IMR-90 (cell line): ENCODE measurements at regions not wholly inside any gene's neighbourhood (a gene's known extent, or its start where the extent isn't known, plus 50 kb on each side); places are given as distances from the start of the nearest gene placed in this dataset.

Experiments used
- ATAC-seq: fragments of 200-7000 bp; cut with Tn5 transposase; 2 replicates; pipeline ENCODE4 v1.9.1; 2020; ENCODE audit warnings: low read depth, mild to moderate bottlenecking, moderate library complexity
- BruUV-seq: library from RNA; stranded (reverse); fragments of 400-500 nt; replicated peaks from 2 replicates; lab custom pipeline; 2021; lab: Mats Ljungman, UMichigan
- CTCF ChIA-PET: fragments of 300-600 bp; formaldehyde crosslinking; extraction: SDS; loops from one replicate; lab custom pipeline; 2021; ENCODE audit warnings: antibody characterized with exemption; lab: Yijun Ruan, JAX
- POLR2A ChIA-PET: fragments of 300-600 bp; sonication (Branson Sonifier 250); formaldehyde crosslinking; loops from one replicate; lab custom pipeline; 2022; ENCODE audit warnings: antibody characterized with exemption; ENCODE audit not compliant: unreplicated experiment; lab: Charles Lee
- DNase-seq: peaks from one replicate; pipeline ENCODE4 v3.0.0; 2013
- H2AFZ ChIP-seq: replicated peaks from 2 replicates; pipeline ENCODE3; 2013; ENCODE audit warnings: low read length, mild to moderate bottlenecking; ENCODE audit not compliant: poor library complexity
- H2AK5ac ChIP-seq: 2 replicates; pipeline ENCODE4 v1.6.1; 2013; ENCODE audit warnings: low read depth, low read length, inconsistent platforms
- H2AK9ac ChIP-seq: replicated peaks from 2 replicates; pipeline ENCODE3; 2013; ENCODE audit warnings: mild to moderate bottlenecking, low read depth, low read length, moderate library complexity; ENCODE audit not compliant: poor library complexity
- H2BK120ac ChIP-seq: 2 replicates; pipeline ENCODE4 v1.6.1; 2013; ENCODE audit warnings: low read depth, low read length, inconsistent platforms
- H2BK15ac ChIP-seq: 3 replicates; pipeline ENCODE4 v1.6.1; 2013; ENCODE audit warnings: low read depth, low read length, inconsistent platforms
- H2BK20ac ChIP-seq: 2 replicates; pipeline ENCODE4 v1.6.1; 2013; ENCODE audit warnings: low read depth, mild to moderate bottlenecking, inconsistent platforms, low read length, moderate library complexity
- H2BK5ac ChIP-seq: 2 replicates; pipeline ENCODE4 v1.6.1; 2013; ENCODE audit warnings: mild to moderate bottlenecking, low read depth, low read length, inconsistent platforms; ENCODE audit not compliant: poor library complexity, severe bottlenecking
- H3K14ac ChIP-seq: replicated peaks from 2 replicates; pipeline ENCODE4 v1.6.1; 2013; ENCODE audit warnings: low read depth, low read length, inconsistent platforms
- H3K18ac ChIP-seq: 2 replicates; pipeline ENCODE4 v1.6.1; 2013; ENCODE audit warnings: low read depth, low read length, control low read depth
- H3K23ac ChIP-seq: 2 replicates; pipeline ENCODE4 v1.6.1; 2013; ENCODE audit warnings: low read depth, low read length, inconsistent platforms
- H3K27ac ChIP-seq: 2 replicates; pipeline ENCODE4 v1.5.1; 2013; ENCODE audit warnings: mild to moderate bottlenecking, control low read depth, low read length; ENCODE audit not compliant: insufficient read depth
- H3K27me3 ChIP-seq: 2 replicates; pipeline ENCODE4 v1.6.1; 2013; ENCODE audit warnings: low read length; ENCODE audit not compliant: control insufficient read depth, insufficient read depth
- H3K36me3 ChIP-seq: 2 replicates; pipeline ENCODE4 v1.6.1; 2013; ENCODE audit warnings: low read length, mixed read lengths; ENCODE audit not compliant: control insufficient read depth, insufficient read depth
- H3K4ac ChIP-seq: 2 replicates; pipeline ENCODE4 v1.6.1; 2013; ENCODE audit warnings: low read depth, low read length, inconsistent platforms
- H3K4me1 ChIP-seq: 2 replicates; pipeline ENCODE4 v1.6.1; 2013; ENCODE audit warnings: low read length, mixed read lengths; ENCODE audit not compliant: control insufficient read depth, insufficient read depth
- H3K4me2 ChIP-seq: 2 replicates; pipeline ENCODE4 v1.6.1; 2013; ENCODE audit warnings: low read depth, mild to moderate bottlenecking, control low read depth, low read length, moderate library complexity
- H3K4me3 ChIP-seq: 2 replicates; pipeline ENCODE4 v1.5.1; 2013; ENCODE audit warnings: low read depth, mild to moderate bottlenecking, control low read depth, low read length, moderate library complexity; ENCODE audit not compliant: insufficient read depth
- H3K56ac ChIP-seq: 2 replicates; pipeline ENCODE4 v1.6.1; 2013; ENCODE audit warnings: low read length, inconsistent platforms; ENCODE audit not compliant: insufficient read depth; ENCODE audit errors: extremely low read depth
- H3K79me1 ChIP-seq, 2 experiments: 2 replicates each; pipeline ENCODE4 v1.6.1; 2013; ENCODE audit warnings: low read length in 2 of 2, inconsistent platforms in 1 of 2, low read depth in 1 of 2
- H3K9ac ChIP-seq: 2 replicates; pipeline ENCODE4 v1.6.1; 2013; ENCODE audit warnings: low read depth, low read length, control low read depth
- H3K9me1 ChIP-seq: 2 replicates; pipeline ENCODE4 v1.6.1; 2013; ENCODE audit warnings: low read length, inconsistent platforms; ENCODE audit not compliant: insufficient read depth
- H3K9me3 ChIP-seq: 2 replicates; pipeline ENCODE4 v1.6.1; 2013; ENCODE audit warnings: low read length; ENCODE audit not compliant: control insufficient read depth, insufficient read depth
- H4K20me1 ChIP-seq: 2 replicates; pipeline ENCODE4 v1.6.1; 2013; ENCODE audit warnings: low read length, inconsistent platforms; ENCODE audit not compliant: insufficient read depth
- H4K5ac ChIP-seq: 2 replicates; pipeline ENCODE4 v1.6.1; 2013; ENCODE audit warnings: mild to moderate bottlenecking, low read depth, low read length, control low read depth
- H4K8ac ChIP-seq, 2 experiments: 2 replicates each; pipeline ENCODE4 v1.6.1; 2013; ENCODE audit warnings: low read depth in 2 of 2, low read length in 2 of 2, control low read depth in 1 of 2, inconsistent platforms in 1 of 2
- H4K91ac ChIP-seq: 2 replicates; pipeline ENCODE4 v1.6.1; 2013; ENCODE audit warnings: low read depth, low read length, inconsistent platforms; ENCODE audit not compliant: insufficient read depth
- BHLHE40 ChIP-seq: fragments of 150-350 bp; IDR thresholded peaks from 2 replicates; pipeline ENCODE4 v1.6.1; 2016; ENCODE audit warnings: mild to moderate bottlenecking, low read depth, low read length
- FOS ChIP-seq: fragments of 150-350 bp; IDR thresholded peaks from 2 replicates; pipeline ENCODE4 v1.6.1; 2016; ENCODE audit warnings: low read depth, low read length
- MAFK ChIP-seq: IDR thresholded peaks from 2 replicates; pipeline ENCODE4 v1.6.1; 2012; ENCODE audit warnings: low read depth, low read length, improper control_type of control experiment
- RCOR1 ChIP-seq: IDR thresholded peaks from 2 replicates; pipeline ENCODE4 v1.6.1; 2012; ENCODE audit warnings: mild to moderate bottlenecking, low read length, improper control_type of control experiment; ENCODE audit not compliant: insufficient replicate concordance
- SMC3 ChIP-seq: fragments of 150-350 bp; IDR thresholded peaks from 2 replicates; pipeline ENCODE4 v1.6.1; 2016; ENCODE audit warnings: low read depth, mild to moderate bottlenecking, antibody characterized with exemption, low read length, moderate library complexity
- WGBS, 2 experiments: methylation state at CpG; one replicate each; pipeline versions ENCODE4 v1.1.5 to v1.1.7; 2013; ENCODE audit warnings: missing lambda C conversion rate in 2 of 2; ENCODE audit not compliant: insufficient read length in 1 of 2; ENCODE audit errors: extremely low coverage in 2 of 2; 5-methylcytosine and 5-hydroxymethylcytosine counted together
- dilution Hi-C: fragments of 300-500 bp; cut with HindIII; formaldehyde crosslinking; loops from one replicate; pipeline ENCODE4 v1.14.3; 2018; ENCODE audit warnings: low sequenced_read_pairs; ENCODE audit not compliant: unreplicated experiment
- in situ Hi-C: fragments of 300-500 bp; cut with MboI; formaldehyde crosslinking; loops from 3 replicates; pipeline ENCODE4 v1.14.3; 2019; ENCODE audit warnings: low sequenced_read_pairs, inconsistent platforms, mixed read lengths
- intact Hi-C: fragments of 100-400 bp; cut with micrococcal nuclease; formaldehyde crosslinking; loops from 2 replicates; pipeline ENCODE4 v1.10.0; 2022

- ChIA-PET CTCF (no interaction called here), POLR2A (no interaction called here)
- H3K9me3 ChIP-seq: peaks cover 7% of the 10 kb centered on the region; the same call in 1 of the 2 replicates
- no peak overlapping the region for H3K18ac ChIP-seq
- H2AFZ ChIP-seq: no peak overlapping the region
- H3K27me3 ChIP-seq: no peaks in the 10 kb centered on the region
- WGBS, 2 experiments: 0% methylated on average over 2 of the region's 4 CpGs; no CpG with 5 or more reads in 1 of the 2 experiments
- DNase-seq (no peak), ATAC-seq (no peak)
- no peak overlapping the region for H4K5ac ChIP-seq
- H4K20me1 ChIP-seq: no peaks in the 10 kb centered on the region
- no peak overlapping the region for H3K23ac ChIP-seq
- H3K9me1 ChIP-seq: no peaks in the 10 kb centered on the region
- intact Hi-C loops (no loop called here), in situ Hi-C loops (no loop called here), dilution Hi-C loops (no loop called here)
- no peak overlapping the region for H3K4ac ChIP-seq
- no peak overlapping the region for H3K9ac ChIP-seq
- no peak overlapping the region for H3K27ac ChIP-seq
- H2BK15ac ChIP-seq: no peak overlapping the region
- H3K4me3 ChIP-seq: no peak overlapping the region
- H2BK5ac ChIP-seq: no peak overlapping the region
- no peak overlapping the region for H3K4me2 ChIP-seq
- no peaks in the 10 kb centered on the region for H3K36me3 ChIP-seq
- H2AK9ac ChIP-seq: no peak overlapping the region
- no peak overlapping the region for H3K14ac ChIP-seq
- H3K56ac ChIP-seq: no peak overlapping the region
- no peak overlapping the region for H2BK120ac ChIP-seq
- no peak overlapping the region for H4K8ac ChIP-seq
- no peak overlapping the region for H2BK20ac ChIP-seq
- no peaks in the 10 kb centered on the region for H3K79me1 ChIP-seq
- no peak overlapping the region for H4K91ac ChIP-seq
- no peak overlapping the region for H2AK5ac ChIP-seq
- BruUV-seq: no TSS peak
- no peak for TF ChIP-seq MAFK
- TF ChIP-seq FOS: no peak
- no peak for TF ChIP-seq SMC3
- no peak for TF ChIP-seq BHLHE40
- TF ChIP-seq RCOR1: no peak
- no peaks in the 10 kb centered on the region for H3K4me1 ChIP-seq
Observed at GRCh38 chr14:25699981-25700380, 650.0 kb upstream of the STXBP6 start.
